Lung (tissue), 11 donors: ENCODE measurements at regions not wholly inside any gene's neighbourhood (a gene's known extent, or its start where the extent isn't known, plus 50 kb on each side); places are given as distances from the start of the nearest gene placed in this dataset.

Experiments used
- ATAC-seq: fragments of 200-7000 bp; cut with Tn5 transposase; one replicate; pipeline ENCODE4 v1.9.1; 2020; ENCODE audit warnings: moderate number of reproducible peaks; ENCODE audit not compliant: insufficient read depth, low FRiP score
- DNase-seq, 3 donors: peaks; one replicate each; pipeline ENCODE4 v3.0.0-alpha.2; 2013 to 2017
- H3K27ac ChIP-seq, 2 donors: one replicate each; pipeline ENCODE4 v1.5.1; 2013; ENCODE audit warnings: mild to moderate bottlenecking in 2 of 2, moderate library complexity in 2 of 2, control low read depth in 1 of 2, inconsistent platforms in 1 of 2, low read depth in 1 of 2, low read length in 1 of 2
- H3K27me3 ChIP-seq, 3 donors: one replicate each; pipeline ENCODE4 v1.5.1; 2013; ENCODE audit warnings: low read length in 2 of 3; ENCODE audit not compliant: control insufficient read depth in 3 of 3, insufficient read depth in 3 of 3
- H3K36me3 ChIP-seq, 4 donors: one replicate each; pipeline ENCODE4 v1.5.1; 2013; ENCODE audit warnings: low read length in 4 of 4, mild to moderate bottlenecking in 1 of 4, moderate library complexity in 1 of 4; ENCODE audit not compliant: control insufficient read depth in 4 of 4, insufficient read depth in 4 of 4
- H3K4me1 ChIP-seq, 5 donors: one replicate each; pipeline ENCODE4 v1.5.1; 2013; ENCODE audit warnings: low read length in 5 of 5, mild to moderate bottlenecking in 2 of 5, moderate library complexity in 1 of 5; ENCODE audit not compliant: control insufficient read depth in 5 of 5, insufficient read depth in 5 of 5
- H3K4me3 ChIP-seq: one replicate; pipeline ENCODE4 v1.5.1; 2013; ENCODE audit warnings: mild to moderate bottlenecking, control low read depth, moderate library complexity
- H3K9ac ChIP-seq, 2 donors: one replicate each; pipeline ENCODE4 v1.5.1; 2013; ENCODE audit warnings: low read length in 2 of 2, control low read depth in 1 of 2; ENCODE audit not compliant: insufficient read depth in 1 of 2
- H3K9me3 ChIP-seq, 4 donors: one replicate each; pipeline ENCODE4 v1.5.1; 2013; ENCODE audit warnings: low read length in 3 of 4, mild to moderate bottlenecking in 1 of 4, moderate library complexity in 1 of 4; ENCODE audit not compliant: control insufficient read depth in 4 of 4, insufficient read depth in 3 of 4
- CTCF ChIP-seq: IDR thresholded peaks from 2 replicates; pipeline ENCODE4 v1.5.1; 2012; ENCODE audit warnings: mild to moderate bottlenecking; ENCODE audit errors: control extremely low read depth, extremely low read depth
- WGBS, 2 donors: extraction: QIAGEN DNeasy Blood & Tissue Kit; methylation state at CpG; one replicate each; pipeline ENCODE4 v1.1.7; 2013; 5-methylcytosine and 5-hydroxymethylcytosine counted together
- donor health status: control.
- donor health status: control.
- donor health status: Bipolar disorder and iron deficiency.
- donor health status: healthy.
- donor health status: DM: yes; HTN: yes; CAD: no.

- Histone ChIP-seq H3K4me1 (no peaks in the 10 kb centered on the region), H3K9me3 (no peaks in the 10 kb centered on the region), H3K9ac (no peak overlapping the region), H3K36me3 (no peaks in the 10 kb centered on the region), H3K4me3 (no peak overlapping the region), H3K27me3 (no peaks in the 10 kb centered on the region), H3K27ac (no peak overlapping the region)
- no peak for DNase-seq
- no peak for ATAC-seq
- TF ChIP-seq CTCF: no peak
- 95 to 99% methylated on average over 3 of the region's 3 CpGs for WGBS, 2 donors
These were observed 91.6 kb downstream of the HS1BP3 start for GRCh38 chr2:20559277-20559676.

GRCh38 chr2:20560011-20560410 is 90.9 kb downstream of the HS1BP3 start:
- DNase-seq: no peak
- H3K4me1 ChIP-seq: no peaks in the 10 kb centered on the region
- no peaks in the 10 kb centered on the region for H3K27me3 ChIP-seq
- no peaks in the 10 kb centered on the region for H3K9me3 ChIP-seq
- H3K4me3 ChIP-seq: no peak overlapping the region
- ATAC-seq: no peak
- WGBS, 2 donors: 100% methylated on average over 1 of the region's 1 CpG
- H3K36me3 ChIP-seq: no peaks in the 10 kb centered on the region
- no peak overlapping the region for H3K9ac ChIP-seq
- no peak overlapping the region for H3K27ac ChIP-seq
- TF ChIP-seq CTCF: no peak

- Histone ChIP-seq H3K27ac (no peak overlapping the region), H3K4me1 (no peaks in the 10 kb centered on the region), H3K4me3 (no peak overlapping the region), H3K9ac (no peak overlapping the region), H3K36me3 (no peaks in the 10 kb centered on the region), H3K9me3 (no peaks in the 10 kb centered on the region), H3K27me3 (no peaks in the 10 kb centered on the region)
- DNase-seq: no peak
- WGBS, 2 donors: 70 to 74% methylated on average over 5 of the region's 5 CpGs
- ATAC-seq: no peak
- no peak for TF ChIP-seq CTCF
These were observed 89.8 kb downstream of the HS1BP3 start for GRCh38 chr2:20560891-20561636.
